ENCODE measurements at regions not wholly inside any gene's neighbourhood (a gene's known extent, or its start where the extent isn't known, plus 50 kb on each side); places are given as distances from the start of the nearest gene placed in this dataset.

- Histone ChIP-seq H3K4me1 (no peaks in the 10 kb centered on the region), H3K27ac (no peak overlapping the region), H3K9me3 (no peaks in the 10 kb centered on the region), H3K4me3 (no peak overlapping the region), H3K36me3 (replicated peaks in 1 of 2; ENCODE audit: insufficient read depth in 1 of 2, low read depth in 2 of 2) (no peaks in the 10 kb centered on the region), H3K27me3 (no peaks in the 10 kb centered on the region)
- DNase-seq (no peak), ATAC-seq (no peak)
- TF ChIP-seq, protein P1, sequence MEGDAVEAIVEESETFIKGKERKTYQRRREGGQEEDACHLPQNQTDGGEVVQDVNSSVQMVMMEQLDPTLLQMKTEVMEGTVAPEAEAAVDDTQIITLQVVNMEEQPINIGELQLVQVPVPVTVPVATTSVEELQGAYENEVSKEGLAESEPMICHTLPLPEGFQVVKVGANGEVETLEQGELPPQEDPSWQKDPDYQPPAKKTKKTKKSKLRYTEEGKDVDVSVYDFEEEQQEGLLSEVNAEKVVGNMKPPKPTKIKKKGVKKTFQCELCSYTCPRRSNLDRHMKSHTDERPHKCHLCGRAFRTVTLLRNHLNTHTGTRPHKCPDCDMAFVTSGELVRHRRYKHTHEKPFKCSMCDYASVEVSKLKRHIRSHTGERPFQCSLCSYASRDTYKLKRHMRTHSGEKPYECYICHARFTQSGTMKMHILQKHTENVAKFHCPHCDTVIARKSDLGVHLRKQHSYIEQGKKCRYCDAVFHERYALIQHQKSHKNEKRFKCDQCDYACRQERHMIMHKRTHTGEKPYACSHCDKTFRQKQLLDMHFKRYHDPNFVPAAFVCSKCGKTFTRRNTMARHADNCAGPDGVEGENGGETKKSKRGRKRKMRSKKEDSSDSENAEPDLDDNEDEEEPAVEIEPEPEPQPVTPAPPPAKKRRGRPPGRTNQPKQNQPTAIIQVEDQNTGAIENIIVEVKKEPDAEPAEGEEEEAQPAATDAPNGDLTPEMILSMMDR (IDR thresholded peaks at IDR 0.05), result no peak
- TF ChIP-seq POLR2A (IDR thresholded peaks at IDR 0.05), result no peak
- 92 to 93% methylated on average over 12 of the region's 12 CpGs for WGBS, 2 donors
- intact Hi-C loops (cut with DNase I), result no loop called here
These were observed 683.5 kb upstream of the CA10 start for GRCh38 chr17:52841971-52842370.

GRCh38 chr17:52837492-52837891 is 679.0 kb upstream of the CA10 start:
- DNase-seq, result no peak
- TF ChIP-seq, protein P1 (IDR thresholded peaks at IDR 0.05), result no peak
- no peak for TF ChIP-seq POLR2A (IDR thresholded peaks at IDR 0.05)
- Histone ChIP-seq H3K36me3 (replicated peaks in 1 of 2; ENCODE audit: insufficient read depth in 1 of 2, low read depth in 2 of 2) (no peaks in the 10 kb centered on the region), H3K4me1 (no peaks in the 10 kb centered on the region), H3K9me3 (no peaks in the 10 kb centered on the region), H3K4me3 (no peak overlapping the region), H3K27ac (no peak overlapping the region), H3K27me3 (no peaks in the 10 kb centered on the region)
- intact Hi-C loops (cut with DNase I), result no loop called here
- ATAC-seq, result no peak
- WGBS, 2 donors, result 73 to 74% methylated on average over 3 of the region's 3 CpGs

DNA sequence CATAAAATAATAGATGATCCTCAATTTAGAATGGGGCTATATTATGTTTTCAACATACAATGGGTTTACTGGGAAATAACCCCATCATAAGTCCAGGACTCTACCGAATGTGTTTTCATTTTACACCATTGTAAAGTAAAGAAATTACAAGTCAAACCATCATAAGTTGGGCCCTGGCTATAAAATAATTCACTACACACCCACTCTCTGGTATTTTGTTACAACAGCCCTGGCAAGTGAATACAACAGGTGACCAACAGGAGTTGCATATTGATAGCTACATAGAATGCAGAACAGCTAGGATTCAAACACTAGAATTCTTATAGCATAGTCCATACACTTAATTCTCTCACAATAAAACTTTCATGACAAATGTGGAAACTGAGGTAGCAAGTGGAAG is 673.0 kb upstream of the CA10 start:
- ATAC-seq (no peak), DNase-seq (no peak)
- intact Hi-C loops (cut with DNase I), result no loop called here
- no peaks in the 10 kb centered on the region for H3K9me3 ChIP-seq
- no peaks in the 10 kb centered on the region for H3K4me1 ChIP-seq
- no peaks in the 10 kb centered on the region for H3K27me3 ChIP-seq
- no peak overlapping the region for H3K4me3 ChIP-seq
- no peaks in the 10 kb centered on the region for H3K36me3 ChIP-seq (replicated peaks in 1 of 2; ENCODE audit: insufficient read depth in 1 of 2, low read depth in 2 of 2)
- H3K27ac ChIP-seq, result no peak overlapping the region
- whole genome bisulfite sequencing, 2 donors, result 81 to 89% methylated on average over 1 of the region's 1 CpG
- TF ChIP-seq POLR2A (IDR thresholded peaks at IDR 0.05), result no peak
- TF ChIP-seq, protein P1 (IDR thresholded peaks at IDR 0.05), result no peak

GRCh38 chr17:52828621-52829020 is 670.1 kb upstream of the CA10 start:
- no peak for TF ChIP-seq POLR2A (IDR thresholded peaks at IDR 0.05)
- TF ChIP-seq, protein P1 (IDR thresholded peaks at IDR 0.05), result no peak
- H3K4me1 ChIP-seq, result no peaks in the 10 kb centered on the region
- DNase-seq (no peak), ATAC-seq (no peak)
- H3K9me3 ChIP-seq, result no peaks in the 10 kb centered on the region
- H3K27ac ChIP-seq, result no peak overlapping the region
- no peak overlapping the region for H3K4me3 ChIP-seq
- no peaks in the 10 kb centered on the region for H3K36me3 ChIP-seq (replicated peaks in 1 of 2; ENCODE audit: insufficient read depth in 1 of 2, low read depth in 2 of 2)
- intact Hi-C loops (cut with DNase I), result no loop called here
- 78 to 85% methylated on average over 11 of the region's 11 CpGs for WGBS, 2 donors
- no peaks in the 10 kb centered on the region for H3K27me3 ChIP-seq

DNA sequence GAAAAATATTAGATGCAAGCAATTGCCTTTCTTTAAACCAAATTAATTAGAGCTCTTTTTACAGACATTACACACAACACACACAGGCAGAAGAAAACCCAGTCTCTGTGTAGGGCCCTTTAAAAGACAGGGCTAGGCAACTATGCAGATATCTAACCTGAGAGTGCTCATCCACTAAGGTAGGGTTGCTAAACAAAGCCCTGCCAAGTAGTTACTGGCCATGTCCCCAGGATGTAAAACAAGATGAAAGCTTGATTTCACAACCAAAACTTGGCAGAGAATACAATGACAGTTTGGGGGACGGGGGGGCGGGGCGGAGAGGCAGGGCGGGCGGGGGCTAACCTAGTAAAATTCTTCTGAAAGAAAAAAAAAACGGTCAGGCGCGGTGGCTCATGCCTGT is 669.0 kb upstream of the CA10 start:
- ATAC-seq (no peak), DNase-seq (no peak)
- TF ChIP-seq, protein P1 (IDR thresholded peaks at IDR 0.05), result no peak
- TF ChIP-seq POLR2A (IDR thresholded peaks at IDR 0.05), result no peak
- H3K4me3 ChIP-seq, result no peak overlapping the region
- H3K36me3 ChIP-seq (replicated peaks in 1 of 2; ENCODE audit: insufficient read depth in 1 of 2, low read depth in 2 of 2), result no peaks in the 10 kb centered on the region
- 75% methylated on average over 7 to 8 of the region's 8 CpGs for WGBS, 2 donors
- H3K4me1 ChIP-seq, result no peaks in the 10 kb centered on the region
- no peaks in the 10 kb centered on the region for H3K9me3 ChIP-seq
- H3K27ac ChIP-seq, result no peak overlapping the region
- intact Hi-C loops (cut with DNase I), result no loop called here
- no peaks in the 10 kb centered on the region for H3K27me3 ChIP-seq
